H9 (cell line): ENCODE measurements at regions not wholly inside any gene's neighbourhood (a gene's known extent, or its start where the extent isn't known, plus 50 kb on each side); places are given as distances from the start of the nearest gene placed in this dataset.

Experiments used
- DNase-seq: peaks from one replicate; pipeline ENCODE4 v3.0.0-alpha.2; 2017
- H2AFZ ChIP-seq: one replicate; pipeline ENCODE4 v1.6.1; 2013; ENCODE audit warnings: mild to moderate bottlenecking, low read length, control low read depth, moderate library complexity
- H2AK5ac ChIP-seq: 2 replicates; pipeline ENCODE4 v1.6.1; 2013; ENCODE audit warnings: low read length, control low read depth, mixed read lengths; ENCODE audit not compliant: insufficient read length
- H2BK120ac ChIP-seq: one replicate; pipeline ENCODE4 v1.6.1; 2013; ENCODE audit warnings: low read depth, mild to moderate bottlenecking, low read length, control low read depth, inconsistent platforms; ENCODE audit not compliant: poor library complexity, severe bottlenecking
- H2BK12ac ChIP-seq: 2 replicates; pipeline ENCODE4 v1.6.1; 2013; ENCODE audit warnings: low read length, control low read depth, mixed read lengths, low read depth; ENCODE audit not compliant: insufficient read length
- H2BK15ac ChIP-seq: 2 replicates; pipeline ENCODE4 v1.6.1; 2013; ENCODE audit warnings: low read depth, low read length, control low read depth
- H2BK20ac ChIP-seq: one replicate; pipeline ENCODE4 v1.6.1; 2013; ENCODE audit warnings: low read depth, mild to moderate bottlenecking, low read length, control low read depth, inconsistent platforms; ENCODE audit not compliant: poor library complexity, severe bottlenecking
- H2BK5ac ChIP-seq: 2 replicates; pipeline ENCODE4 v1.6.1; 2013; ENCODE audit warnings: low read length, control low read depth, mixed read lengths; ENCODE audit not compliant: insufficient read length
- H3K14ac ChIP-seq: 2 replicates; pipeline ENCODE4 v1.6.1; 2013; ENCODE audit warnings: low read length, control low read depth; ENCODE audit not compliant: insufficient read depth
- H3K18ac ChIP-seq: 2 replicates; pipeline ENCODE4 v1.6.1; 2013; ENCODE audit warnings: low read depth, mild to moderate bottlenecking, mixed read lengths, low read length, control low read depth; ENCODE audit not compliant: insufficient read length
- H3K23ac ChIP-seq: 2 replicates; pipeline ENCODE4 v1.6.1; 2013; ENCODE audit warnings: low read length, control low read depth, mixed read lengths, low read depth; ENCODE audit not compliant: insufficient read length
- H3K23me2 ChIP-seq: 2 replicates; pipeline ENCODE4 v1.6.1; 2013; ENCODE audit warnings: low read depth, mild to moderate bottlenecking, mixed read lengths, low read length, control low read depth; ENCODE audit not compliant: insufficient read length, poor library complexity, severe bottlenecking
- H3K27ac ChIP-seq: 2 replicates; pipeline ENCODE4 v1.5.1; 2013; ENCODE audit warnings: low read length, control low read depth, mixed read lengths, low read depth; ENCODE audit not compliant: insufficient read length
- H3K27me3 ChIP-seq: 2 replicates; pipeline ENCODE4 v1.6.1; 2013; ENCODE audit warnings: low read length, control low read depth, inconsistent platforms; ENCODE audit not compliant: insufficient read depth
- H3K4ac ChIP-seq: 2 replicates; pipeline ENCODE4 v1.6.1; 2013; ENCODE audit warnings: low read depth, mild to moderate bottlenecking, control low read depth, inconsistent platforms, low read length, moderate library complexity
- H3K4me1 ChIP-seq: 2 replicates; pipeline ENCODE4 v1.6.1; 2013; ENCODE audit warnings: low read length, control low read depth, inconsistent platforms; ENCODE audit not compliant: insufficient read depth
- H3K4me2 ChIP-seq: 2 replicates; pipeline ENCODE4 v1.6.1; 2013; ENCODE audit warnings: low read length, control low read depth, mixed read lengths; ENCODE audit not compliant: insufficient read length, insufficient read depth
- H3K56ac ChIP-seq: 2 replicates; pipeline ENCODE4 v1.6.1; 2013; ENCODE audit warnings: low read depth, mild to moderate bottlenecking, mixed read lengths, low read length, control low read depth; ENCODE audit not compliant: insufficient read length
- H3K79me1 ChIP-seq: 2 replicates; pipeline ENCODE4 v1.6.1; 2013; ENCODE audit warnings: low read depth, mild to moderate bottlenecking, moderate library complexity, low read length, control low read depth, inconsistent platforms; ENCODE audit not compliant: insufficient read depth, poor library complexity, severe bottlenecking
- H3K79me2 ChIP-seq: 2 replicates; pipeline ENCODE4 v1.6.1; 2013; ENCODE audit warnings: low read length, control low read depth, inconsistent platforms; ENCODE audit not compliant: insufficient read depth
- H3K9ac ChIP-seq: 2 replicates; pipeline ENCODE4 v1.6.1; 2013; ENCODE audit warnings: low read length, control low read depth, mixed read lengths; ENCODE audit not compliant: insufficient read length; ENCODE audit errors: extremely low read depth
- H3K9me3 ChIP-seq: one replicate; pipeline ENCODE4 v1.6.1; 2013; ENCODE audit warnings: low read depth, low read length, inconsistent platforms; ENCODE audit not compliant: control insufficient read depth
- H3T11ph ChIP-seq: one replicate; pipeline ENCODE4 v1.6.1; 2013; ENCODE audit warnings: mild to moderate bottlenecking, low read length, control low read depth, inconsistent platforms
- H4K20me1 ChIP-seq: one replicate; pipeline ENCODE4 v1.6.1; 2013; ENCODE audit not compliant: control insufficient read depth, insufficient read length, insufficient read depth
- H4K5ac ChIP-seq: 2 replicates; pipeline ENCODE4 v1.6.1; 2013; ENCODE audit warnings: low read depth, mild to moderate bottlenecking, mixed read lengths, low read length, control low read depth; ENCODE audit not compliant: insufficient read length
- H4K8ac ChIP-seq: replicated peaks from 2 replicates; pipeline ENCODE4 v1.6.1; 2013; ENCODE audit warnings: low read length, control low read depth, mixed read lengths, low read depth; ENCODE audit not compliant: insufficient read length
- H4K91ac ChIP-seq: 2 replicates; pipeline ENCODE4 v1.6.1; 2013; ENCODE audit warnings: low read depth, mild to moderate bottlenecking, moderate library complexity, mixed read lengths, low read length, control low read depth; ENCODE audit not compliant: insufficient read length
- H3K27ac Mint-ChIP-seq, 3 experiments: 2 replicates in 2 of 3; 3 replicates in 1 of 3; pipeline ENCODE4 v1.8.0; 2020 to 2021; ENCODE audit warnings: mixed read lengths in 3 of 3, mild to moderate bottlenecking in 1 of 3, moderate library complexity in 1 of 3
- H3K27me3 Mint-ChIP-seq: 2 replicates; pipeline ENCODE4 v1.8.0; 2021; ENCODE audit warnings: low read depth, mild to moderate bottlenecking, moderate library complexity, mixed read lengths
- H3K36me3 Mint-ChIP-seq, 3 experiments: 2 replicates in 2 of 3; 3 replicates in 1 of 3; pipeline ENCODE4 v1.8.0; 2020 to 2021; ENCODE audit warnings: low read depth in 3 of 3, mixed read lengths in 3 of 3; ENCODE audit not compliant: insufficient read depth in 1 of 3
- H3K4me1 Mint-ChIP-seq, 2 experiments: 2 replicates each; pipeline ENCODE4 v1.8.0; 2020; ENCODE audit warnings: mixed read lengths in 2 of 2
- H3K4me3 Mint-ChIP-seq, 2 experiments: 2 replicates in 1 of 2; 3 replicates in 1 of 2; pipeline ENCODE4 v1.8.0; 2020 to 2021; ENCODE audit warnings: mild to moderate bottlenecking in 2 of 2, mixed read lengths in 2 of 2, moderate library complexity in 1 of 2
- H3K9me3 Mint-ChIP-seq, 2 experiments: 2 replicates in 1 of 2; 3 replicates in 1 of 2; pipeline ENCODE4 v1.8.0; 2020; ENCODE audit warnings: mild to moderate bottlenecking in 2 of 2, mixed read lengths in 2 of 2, moderate library complexity in 1 of 2
- WGBS: extraction: QIAGEN DNeasy Blood & Tissue Kit; methylation state at CpG from one replicate; pipeline ENCODE4 v1.1.7; 2013; ENCODE audit warnings: missing lambda C conversion rate, low lambda C conversion rate, mixed read lengths; ENCODE audit not compliant: insufficient read length; ENCODE audit errors: extremely low coverage; 5-methylcytosine and 5-hydroxymethylcytosine counted together
- TF ChIP-seq, protein P1 (sequence below): fragments of 200-600 bp; sonication (generic); conservative IDR thresholded peaks from 3 replicates; pipeline ENCODE4 v1.8.0; 2021; ENCODE audit warnings: antibody characterized with exemption, mild to moderate bottlenecking

DNA sequence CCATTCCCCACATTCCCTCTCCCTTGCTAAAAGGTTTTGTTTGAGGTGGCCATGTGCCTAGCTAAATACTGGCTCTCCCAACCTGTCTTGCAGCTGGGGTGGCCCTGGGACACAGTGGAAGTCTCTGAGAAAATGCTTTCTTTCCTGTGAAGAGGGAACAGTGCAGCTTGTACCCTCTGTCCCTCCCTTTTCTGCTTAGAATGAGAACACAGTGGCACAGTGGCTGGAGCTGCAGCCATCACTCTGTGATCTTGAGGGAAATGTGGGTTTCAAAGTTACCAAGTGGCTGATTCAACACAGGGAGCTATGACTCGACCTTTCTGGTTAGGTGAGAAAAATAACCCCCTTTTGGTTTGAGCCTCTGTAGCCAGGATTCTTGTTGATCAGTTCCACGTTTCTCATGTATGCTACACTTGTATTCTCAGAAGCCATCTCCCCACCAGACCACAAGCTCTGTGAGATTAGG lies 62.7 kb upstream of the CARD11 start:
- no peak for DNase-seq
- H2BK20ac ChIP-seq = no peak overlapping the region
- H3T11ph ChIP-seq = no peak overlapping the region
- H3K9ac ChIP-seq = no peak overlapping the region
- no peak overlapping the region for H3K4ac ChIP-seq
- H4K91ac ChIP-seq = no peak overlapping the region
- no peak overlapping the region for H3K4me3 Mint-ChIP-seq
- no peaks in the 10 kb centered on the region for H4K20me1 ChIP-seq
- H3K23me2 ChIP-seq = no peaks in the 10 kb centered on the region
- H3K9me3 ChIP-seq = no peaks in the 10 kb centered on the region
- WGBS = no CpG with 5 or more reads among the region's 2 CpGs
- H3K9me3 Mint-ChIP-seq = peaks cover 4 to 5% of the 10 kb centered on the region in 2 experiments; a peak in 4 of 5 replicates
- H3K36me3 Mint-ChIP-seq = peaks cover 0 to 3% (median 0%) of the 10 kb centered on the region in 3 experiments; a peak in 1 of 7 replicates
- H3K79me2 ChIP-seq = no peaks in the 10 kb centered on the region
- H2AK5ac ChIP-seq = no peak overlapping the region
- no peak overlapping the region for H3K14ac ChIP-seq
- no peak overlapping the region for H4K5ac ChIP-seq
- no peak overlapping the region for H2BK5ac ChIP-seq
- H3K27me3 Mint-ChIP-seq = peaks cover 6% of the 10 kb centered on the region; the same call in 1 of the 2 replicates
- H3K23ac ChIP-seq = no peak overlapping the region
- H2BK120ac ChIP-seq = no peak overlapping the region
- H3K27me3 ChIP-seq = no peaks in the 10 kb centered on the region
- H3K4me1 ChIP-seq = no peaks in the 10 kb centered on the region
- H4K8ac ChIP-seq = no peak overlapping the region
- H2BK15ac ChIP-seq = no peak overlapping the region
- no peak overlapping the region for H3K56ac ChIP-seq
- no peak overlapping the region for H3K27ac ChIP-seq
- no peak overlapping the region for H2BK12ac ChIP-seq
- no peak overlapping the region for H3K4me2 ChIP-seq
- peaks cover 7 to 13% of the 10 kb centered on the region in 2 experiments; a peak in 3 of 4 replicates for H3K4me1 Mint-ChIP-seq
- TF ChIP-seq, protein P1, sequence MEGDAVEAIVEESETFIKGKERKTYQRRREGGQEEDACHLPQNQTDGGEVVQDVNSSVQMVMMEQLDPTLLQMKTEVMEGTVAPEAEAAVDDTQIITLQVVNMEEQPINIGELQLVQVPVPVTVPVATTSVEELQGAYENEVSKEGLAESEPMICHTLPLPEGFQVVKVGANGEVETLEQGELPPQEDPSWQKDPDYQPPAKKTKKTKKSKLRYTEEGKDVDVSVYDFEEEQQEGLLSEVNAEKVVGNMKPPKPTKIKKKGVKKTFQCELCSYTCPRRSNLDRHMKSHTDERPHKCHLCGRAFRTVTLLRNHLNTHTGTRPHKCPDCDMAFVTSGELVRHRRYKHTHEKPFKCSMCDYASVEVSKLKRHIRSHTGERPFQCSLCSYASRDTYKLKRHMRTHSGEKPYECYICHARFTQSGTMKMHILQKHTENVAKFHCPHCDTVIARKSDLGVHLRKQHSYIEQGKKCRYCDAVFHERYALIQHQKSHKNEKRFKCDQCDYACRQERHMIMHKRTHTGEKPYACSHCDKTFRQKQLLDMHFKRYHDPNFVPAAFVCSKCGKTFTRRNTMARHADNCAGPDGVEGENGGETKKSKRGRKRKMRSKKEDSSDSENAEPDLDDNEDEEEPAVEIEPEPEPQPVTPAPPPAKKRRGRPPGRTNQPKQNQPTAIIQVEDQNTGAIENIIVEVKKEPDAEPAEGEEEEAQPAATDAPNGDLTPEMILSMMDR = no peak
- no peak overlapping the region for H3K18ac ChIP-seq
- no peak overlapping the region for H2AFZ ChIP-seq
- H3K79me1 ChIP-seq = no peaks in the 10 kb centered on the region
- H3K27ac Mint-ChIP-seq = no peak overlapping the region
